Stomach smooth muscle (tissue), 2 donors: ENCODE measurements at regions not wholly inside any gene's neighbourhood (a gene's known extent, or its start where the extent isn't known, plus 50 kb on each side); places are given as distances from the start of the nearest gene placed in this dataset.

Source experiments
- H3K27ac ChIP-seq: one replicate; pipeline ENCODE4 v1.7.0; 2013; ENCODE audit warnings: mild to moderate bottlenecking, low read length, inconsistent platforms
- H3K27me3 ChIP-seq, 2 donors: one replicate each; pipeline ENCODE4 v1.7.0; 2013; ENCODE audit warnings: low read length in 2 of 2; ENCODE audit not compliant: insufficient read depth in 2 of 2, control insufficient read depth in 1 of 2
- H3K36me3 ChIP-seq, 2 donors: one replicate each; pipeline ENCODE4 v1.7.0; 2013; ENCODE audit warnings: low read length in 2 of 2; ENCODE audit not compliant: control insufficient read depth in 2 of 2, insufficient read depth in 2 of 2
- H3K4me1 ChIP-seq: one replicate; pipeline ENCODE4 v1.7.0; 2013; ENCODE audit warnings: low read length; ENCODE audit not compliant: control insufficient read depth, insufficient read depth
- H3K4me3 ChIP-seq, 2 donors: one replicate each; pipeline ENCODE4 v1.7.0; 2013; ENCODE audit warnings: low read length in 2 of 2
- H3K9ac ChIP-seq, 2 donors: one replicate each; pipeline ENCODE4 v1.7.0; 2013; ENCODE audit warnings: low read length in 2 of 2, mild to moderate bottlenecking in 1 of 2
- H3K9me3 ChIP-seq, 2 donors: one replicate each; pipeline ENCODE4 v1.7.0; 2013; ENCODE audit warnings: low read length in 2 of 2; ENCODE audit not compliant: control insufficient read depth in 2 of 2
- donor health status: healthy.
- donor health status: Pancreatic carcinoma.

DNA sequence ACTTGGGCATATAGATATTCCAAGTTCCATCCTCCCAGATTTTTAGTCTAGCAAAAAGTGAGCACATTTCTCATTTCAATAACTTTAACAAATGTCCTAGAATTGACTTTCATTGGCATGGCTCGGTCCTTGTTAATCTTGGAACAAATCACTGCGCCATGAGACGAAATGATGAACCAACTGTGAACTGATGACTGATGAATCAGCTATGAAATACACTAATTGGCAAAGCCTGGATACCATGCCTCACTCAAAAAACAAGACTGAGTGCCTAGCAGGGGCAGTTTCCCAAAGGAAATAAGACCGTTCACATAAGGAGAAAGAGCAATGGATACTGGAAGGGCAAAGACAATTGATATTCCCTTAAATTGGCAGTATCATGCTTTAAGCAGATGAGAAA is 248.6 kb upstream of the VEGFC start:
- Histone ChIP-seq H3K27me3 (no peaks in the 10 kb centered on the region), H3K4me3 (no peak overlapping the region), H3K9me3 (no peaks in the 10 kb centered on the region), H3K4me1 (no peaks in the 10 kb centered on the region), H3K27ac (no peak overlapping the region), H3K36me3 (no peaks in the 10 kb centered on the region), H3K9ac (no peak overlapping the region)

DNA sequence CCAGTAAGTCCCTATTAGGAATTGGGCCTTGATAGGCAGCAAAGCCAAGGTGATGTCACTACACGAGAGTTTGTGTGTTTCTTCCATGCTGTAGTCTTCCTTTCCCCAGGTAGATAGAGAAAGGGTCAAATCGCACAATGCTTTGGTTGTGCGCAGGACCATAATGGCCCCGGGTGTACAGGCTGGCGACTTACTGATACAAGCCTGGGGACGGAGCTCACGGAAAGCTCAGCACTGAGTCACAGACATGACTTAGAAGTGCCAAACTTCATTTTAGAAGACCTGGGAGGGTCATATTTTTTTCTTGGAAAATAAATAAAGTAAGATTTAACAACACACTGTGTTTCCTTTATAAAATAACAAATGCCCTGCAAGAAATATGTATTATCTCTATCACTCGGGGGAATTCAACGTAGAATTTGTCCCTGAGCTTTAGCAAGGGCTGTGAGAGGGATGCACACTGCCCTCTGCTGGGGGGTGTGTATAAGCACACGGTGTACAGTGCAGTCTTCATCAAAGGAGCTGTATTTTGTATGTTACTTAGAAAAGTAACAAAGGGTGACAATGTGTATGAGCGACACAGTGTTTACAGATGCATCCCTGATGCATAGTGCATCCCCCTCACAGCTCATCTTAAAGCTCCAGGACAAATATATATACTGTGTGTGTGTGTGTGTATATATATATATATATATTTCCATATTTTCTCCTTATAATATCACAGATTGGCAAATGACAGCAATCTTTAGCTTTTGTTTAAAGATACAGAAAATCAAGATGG is 254.5 kb upstream of the VEGFC start:
- Histone ChIP-seq H3K4me3 (no peak overlapping the region), H3K27ac (no peak overlapping the region), H3K4me1 (no peaks in the 10 kb centered on the region), H3K36me3 (no peaks in the 10 kb centered on the region), H3K9ac (no peak overlapping the region), H3K27me3 (no peaks in the 10 kb centered on the region), H3K9me3 (no peaks in the 10 kb centered on the region)

DNA sequence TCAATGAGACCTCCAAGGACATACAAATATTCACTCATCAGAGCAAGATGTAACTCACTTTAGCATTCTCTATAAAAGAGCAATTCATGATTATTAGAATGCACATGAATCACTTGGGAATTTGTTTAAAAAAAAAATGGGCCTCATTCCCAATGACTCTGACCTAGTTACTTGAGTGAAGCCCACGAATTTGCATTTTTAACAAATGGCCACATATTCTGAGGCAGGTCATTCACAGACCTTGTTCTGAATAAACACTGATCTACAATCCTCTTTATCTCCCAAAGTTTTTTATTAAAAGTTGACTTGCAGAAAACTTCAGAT is 255.1 kb upstream of the VEGFC start:
- H3K27ac ChIP-seq: no peak overlapping the region
- no peaks in the 10 kb centered on the region for H3K9me3 ChIP-seq
- H3K9ac ChIP-seq: no peak overlapping the region
- H3K36me3 ChIP-seq: no peaks in the 10 kb centered on the region
- no peak overlapping the region for H3K4me3 ChIP-seq
- H3K27me3 ChIP-seq: no peaks in the 10 kb centered on the region
- H3K4me1 ChIP-seq: no peaks in the 10 kb centered on the region

GRCh38 chr4:177051473-177052060 is 258.1 kb upstream of the NEIL3 start:
- H3K9me3 ChIP-seq: no peaks in the 10 kb centered on the region
- H3K36me3 ChIP-seq: no peaks in the 10 kb centered on the region
- no peak overlapping the region for H3K27ac ChIP-seq
- no peaks in the 10 kb centered on the region for H3K27me3 ChIP-seq
- H3K4me3 ChIP-seq: no peak overlapping the region
- H3K9ac ChIP-seq: no peak overlapping the region
- H3K4me1 ChIP-seq: no peaks in the 10 kb centered on the region

DNA sequence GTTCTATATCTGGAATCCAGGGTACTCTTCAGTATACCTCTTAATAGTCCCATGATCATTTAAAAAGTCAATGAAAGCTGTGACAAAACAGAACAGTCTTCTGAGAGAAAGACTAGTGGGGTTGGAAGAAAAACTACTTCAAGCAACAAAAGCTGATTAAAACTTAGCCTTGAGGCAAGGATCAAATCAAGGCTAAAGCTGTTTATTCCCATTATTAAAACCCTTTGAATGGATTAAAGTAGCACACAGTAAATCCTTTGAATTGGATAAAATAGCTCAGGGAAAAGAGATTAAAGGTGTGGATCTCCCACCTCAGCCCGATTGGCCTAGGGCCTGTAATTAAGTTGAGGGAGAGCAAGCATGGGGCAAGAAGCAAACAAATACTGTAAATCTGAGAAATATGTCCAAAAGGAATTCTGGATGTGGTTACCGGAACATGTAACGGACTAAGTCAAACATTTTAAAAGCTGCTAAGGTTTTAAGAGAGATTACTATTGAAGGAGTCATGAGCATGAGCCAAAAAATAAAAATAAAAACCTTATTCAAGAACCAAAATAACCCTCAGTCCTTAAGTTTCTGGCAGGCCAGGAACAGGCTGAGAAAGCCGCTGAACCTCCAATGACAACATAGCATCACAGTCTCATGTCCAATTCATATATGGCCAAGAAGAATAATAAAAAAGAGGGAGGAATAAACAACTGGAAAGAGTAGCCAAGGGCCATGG is 257.3 kb upstream of the NEIL3 start:
- H3K9ac ChIP-seq: no peak overlapping the region
- H3K27ac ChIP-seq: no peak overlapping the region
- H3K36me3 ChIP-seq: no peaks in the 10 kb centered on the region
- no peak overlapping the region for H3K4me3 ChIP-seq
- no peaks in the 10 kb centered on the region for H3K4me1 ChIP-seq
- no peaks in the 10 kb centered on the region for H3K9me3 ChIP-seq
- H3K27me3 ChIP-seq: no peaks in the 10 kb centered on the region

- Histone ChIP-seq H3K27ac (no peak overlapping the region), H3K9ac (no peak overlapping the region), H3K4me3 (no peak overlapping the region), H3K27me3 (no peaks in the 10 kb centered on the region), H3K9me3 (no peaks in the 10 kb centered on the region), H3K4me1 (no peaks in the 10 kb centered on the region), H3K36me3 (no peaks in the 10 kb centered on the region)
Observed at GRCh38 chr4:177057186-177057585, 252.5 kb upstream of the NEIL3 start.

- H3K36me3 ChIP-seq: no peaks in the 10 kb centered on the region
- no peaks in the 10 kb centered on the region for H3K4me1 ChIP-seq
- H3K27ac ChIP-seq: no peak overlapping the region
- H3K9ac ChIP-seq: no peak overlapping the region
- H3K9me3 ChIP-seq: no peaks in the 10 kb centered on the region
- H3K4me3 ChIP-seq: no peak overlapping the region
- no peaks in the 10 kb centered on the region for H3K27me3 ChIP-seq
Observed at GRCh38 chr4:177064116-177064515, 245.6 kb upstream of the NEIL3 start.

DNA sequence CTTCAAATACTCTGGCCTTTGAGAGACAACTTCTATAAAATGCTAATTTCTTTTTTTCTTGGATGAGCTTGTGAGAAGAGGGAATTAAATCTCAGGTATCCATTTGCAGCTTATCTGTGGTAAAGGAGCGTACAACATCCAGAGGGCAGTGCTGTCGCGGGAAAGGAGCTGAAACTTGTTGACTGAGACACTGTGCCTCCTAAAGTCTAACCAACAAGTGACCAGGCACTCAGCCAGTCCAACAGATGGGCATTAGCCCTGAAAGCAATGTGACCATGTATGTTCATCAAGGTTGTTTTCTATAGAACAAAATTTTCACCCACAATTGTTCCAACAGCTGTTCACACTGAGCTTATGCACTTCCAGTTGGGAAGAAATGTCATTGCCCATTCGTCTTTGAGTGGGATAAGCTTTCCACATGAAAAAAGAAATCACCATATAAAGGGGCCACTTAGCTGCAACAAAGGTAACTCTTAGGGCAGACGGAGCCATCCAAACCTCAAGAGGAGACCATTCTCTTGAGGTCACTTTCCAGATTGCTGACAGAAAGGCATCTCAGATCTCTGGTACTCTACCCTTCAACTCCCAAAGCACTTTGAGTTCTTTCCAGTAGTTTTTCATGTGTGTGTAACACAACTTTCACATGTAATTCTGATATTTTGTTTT is 244.8 kb upstream of the NEIL3 start:
- Histone ChIP-seq H3K36me3 (no peaks in the 10 kb centered on the region), H3K9me3 (no peaks in the 10 kb centered on the region), H3K4me3 (no peak overlapping the region), H3K27me3 (no peaks in the 10 kb centered on the region), H3K9ac (no peak overlapping the region), H3K4me1 (no peaks in the 10 kb centered on the region), H3K27ac (no peak overlapping the region)

DNA sequence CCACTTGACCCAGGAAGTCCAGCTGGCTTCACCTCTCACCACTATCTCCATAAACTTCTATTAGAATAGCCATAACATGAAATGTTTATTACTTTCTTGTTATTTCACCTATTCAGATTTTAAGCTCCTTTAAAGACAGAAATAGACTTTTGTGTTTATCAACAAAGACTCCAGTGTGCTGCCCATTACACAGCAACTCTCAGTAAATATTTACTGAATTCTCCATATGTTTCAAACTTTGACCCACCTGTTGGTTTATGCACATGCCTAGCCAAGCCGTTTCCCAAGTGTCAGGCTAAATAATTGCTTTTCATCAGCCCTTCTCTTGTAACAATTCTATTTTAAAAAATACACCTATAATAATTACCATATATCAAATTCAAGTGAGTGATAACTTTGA is 242.9 kb upstream of the NEIL3 start:
- H3K27ac ChIP-seq: no peak overlapping the region
- no peaks in the 10 kb centered on the region for H3K4me1 ChIP-seq
- no peaks in the 10 kb centered on the region for H3K36me3 ChIP-seq
- no peaks in the 10 kb centered on the region for H3K27me3 ChIP-seq
- no peak overlapping the region for H3K9ac ChIP-seq
- no peak overlapping the region for H3K4me3 ChIP-seq
- no peaks in the 10 kb centered on the region for H3K9me3 ChIP-seq

DNA sequence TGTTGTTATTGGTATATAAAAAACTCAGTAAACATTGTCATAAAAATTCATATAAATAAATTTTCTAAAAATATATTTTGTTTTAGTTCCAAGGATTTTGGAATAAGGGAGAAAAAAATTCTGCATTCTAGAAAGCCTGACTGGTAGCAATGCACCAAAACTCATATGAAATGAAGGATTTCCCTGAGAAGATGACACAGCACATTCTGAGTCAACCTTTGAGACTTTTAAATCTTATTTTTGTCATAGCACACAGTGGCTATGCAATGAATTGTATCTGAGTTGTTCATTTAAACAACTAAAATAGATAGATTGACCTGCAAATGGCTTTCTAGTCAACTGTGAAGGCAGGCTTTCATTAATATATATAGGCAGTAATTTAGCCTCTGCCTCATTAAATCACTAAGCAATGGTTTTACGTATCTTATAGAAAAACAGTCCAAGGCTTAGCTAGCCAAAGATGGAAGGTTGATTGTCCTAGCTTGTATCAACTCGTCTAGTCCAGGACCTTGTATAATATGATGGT is 239.1 kb upstream of the NEIL3 start:
- Histone ChIP-seq H3K27me3 (no peaks in the 10 kb centered on the region), H3K4me3 (no peak overlapping the region), H3K36me3 (no peaks in the 10 kb centered on the region), H3K9ac (no peak overlapping the region), H3K4me1 (no peaks in the 10 kb centered on the region), H3K9me3 (no peaks in the 10 kb centered on the region), H3K27ac (no peak overlapping the region)
